Neural cell (in vitro differentiated cells): ENCODE measurements at regions not wholly inside any gene's neighbourhood (a gene's known extent, or its start where the extent isn't known, plus 50 kb on each side); places are given as distances from the start of the nearest gene placed in this dataset.
A peak's percentile ranks its signal among the peaks of the same experiment; 100 is the strongest.

Experiments
- H2AFZ ChIP-seq: fragments of 200-600, 300-800 bp; sonication (generic), shearing (Covaris generic); 2 replicates; pipeline ENCODE4 v1.6.0; 2014; ENCODE audit warnings: low read depth, mild to moderate bottlenecking, antibody characterized with exemption, low read length, moderate library complexity
- H3F3A ChIP-seq: fragments of 200-600 bp; shearing (Covaris generic); 2 replicates; pipeline ENCODE4 v1.6.1; 2016; ENCODE audit warnings: mild to moderate bottlenecking, moderate library complexity, mixed read lengths, antibody characterized with exemption, low read length; ENCODE audit not compliant: insufficient read depth, poor library complexity, severe bottlenecking
- H3K27ac ChIP-seq: fragments of 200-600, 300-800 bp; sonication (generic), shearing (Covaris generic); 2 replicates; pipeline ENCODE4 v1.5.1; 2014; ENCODE audit warnings: mild to moderate bottlenecking, low read length, moderate library complexity
- H3K27me3 ChIP-seq: fragments of 300-800, 200-600 bp; sonication (generic), shearing (Covaris generic); 2 replicates; pipeline ENCODE4 v1.6.0; 2014; ENCODE audit warnings: mild to moderate bottlenecking, low read depth, low read length, moderate library complexity; ENCODE audit not compliant: insufficient read depth
- H3K36me3 ChIP-seq: fragments of 300-800, 200-600 bp; sonication (generic), shearing (Covaris generic); 2 replicates; pipeline ENCODE4 v1.5.1; 2014; ENCODE audit warnings: mild to moderate bottlenecking, antibody characterized with exemption, low read length, moderate library complexity; ENCODE audit not compliant: insufficient read depth
- H3K4me2 ChIP-seq: fragments of 300-800, 200-600 bp; sonication (generic), shearing (Covaris generic); 2 replicates; pipeline ENCODE4 v1.6.0; 2014; ENCODE audit warnings: mild to moderate bottlenecking, low read length
- H3K4me3 ChIP-seq: fragments of 300-800, 200-600 bp; sonication (generic), shearing (Covaris generic); 2 replicates; pipeline ENCODE4 v1.5.1; 2014; ENCODE audit warnings: mild to moderate bottlenecking, low read length, moderate library complexity
- H3K79me2 ChIP-seq: fragments of 200-600 bp; shearing (Covaris generic); replicated peaks from 2 replicates; pipeline ENCODE4 v1.6.0; 2014; ENCODE audit warnings: mild to moderate bottlenecking, low read length, moderate library complexity; ENCODE audit not compliant: insufficient read depth
- H3K9ac ChIP-seq: fragments of 300-800, 200-600 bp; sonication (generic), shearing (Covaris generic); 2 replicates; pipeline ENCODE4 v1.6.1; 2016; ENCODE audit warnings: mild to moderate bottlenecking, low read length, mixed read lengths
- H3K9me2 ChIP-seq: fragments of 200-600 bp; shearing (Covaris generic); 2 replicates; pipeline ENCODE4 v1.6.1; 2016; ENCODE audit warnings: mild to moderate bottlenecking, low read length, mixed read lengths; ENCODE audit not compliant: insufficient read depth
- H3K9me3 ChIP-seq: fragments of 200-600, 300-800 bp; sonication (generic), shearing (Covaris generic); 2 replicates; pipeline ENCODE4 v1.6.1; 2016; ENCODE audit warnings: mild to moderate bottlenecking, mixed run types, low read length, moderate library complexity, mixed read lengths
- H4K20me1 ChIP-seq: fragments of 200-600 bp; shearing (Covaris generic); 2 replicates; pipeline ENCODE4 v1.6.1; 2016; ENCODE audit warnings: mild to moderate bottlenecking, mixed run types; ENCODE audit not compliant: insufficient read depth
- EP300 ChIP-seq: fragments of 450-650 bp; conservative IDR thresholded peaks from 2 replicates; pipeline ENCODE4 v1.6.1; 2014; ENCODE audit warnings: antibody characterized with exemption, mild to moderate bottlenecking, moderate library complexity; ENCODE audit not compliant: poor library complexity, severe bottlenecking
- EZH2 ChIP-seq: fragments of 200-600, 300-800 bp; shearing (Covaris generic), sonication (generic); IDR thresholded peaks from 2 replicates; pipeline ENCODE4 v1.6.1; 2014; ENCODE audit warnings: antibody characterized with exemption, low read length, borderline replicate concordance, mild to moderate bottlenecking; ENCODE audit not compliant: insufficient read depth, poor library complexity, severe bottlenecking
- MXI1 ChIP-seq: fragments of 450-650 bp; conservative IDR thresholded peaks from 2 replicates; pipeline ENCODE4 v1.6.1; 2014; ENCODE audit warnings: antibody characterized with exemption, mild to moderate bottlenecking; ENCODE audit not compliant: poor library complexity, severe bottlenecking
- POLR2AphosphoS5 ChIP-seq: IDR thresholded peaks from 2 replicates; pipeline ENCODE4 v1.6.1; 2012
- RAD21 ChIP-seq: fragments of 450-650 bp; conservative IDR thresholded peaks from 2 replicates; pipeline ENCODE4 v1.6.1; 2014; ENCODE audit warnings: antibody characterized with exemption, mild to moderate bottlenecking, moderate library complexity
- REST ChIP-seq: IDR thresholded peaks from 2 replicates; pipeline ENCODE4 v1.6.1; 2012; ENCODE audit warnings: borderline replicate concordance
- SMC3 ChIP-seq: fragments of 450-650 bp; conservative IDR thresholded peaks from 2 replicates; pipeline ENCODE4 v1.6.1; 2014; ENCODE audit warnings: antibody characterized with exemption, mild to moderate bottlenecking, moderate library complexity; ENCODE audit not compliant: poor library complexity
- TAF1 ChIP-seq: IDR thresholded peaks from 2 replicates; pipeline ENCODE4 v1.6.1; 2012; ENCODE audit warnings: low read depth
- TF ChIP-seq, protein P1 (sequence below): fragments of 450-650 bp; IDR thresholded peaks from 2 replicates; pipeline ENCODE4 v1.5.1; 2014; ENCODE audit warnings: antibody characterized with exemption, mild to moderate bottlenecking, moderate library complexity; ENCODE audit not compliant: poor library complexity, severe bottlenecking

- H3K4me2 ChIP-seq: no peak overlapping the region
- no peak overlapping the region for H3K4me3 ChIP-seq
- no peaks in the 10 kb centered on the region for H3F3A ChIP-seq
- H3K27me3 ChIP-seq: no peaks in the 10 kb centered on the region
- no peaks in the 10 kb centered on the region for H4K20me1 ChIP-seq
- H3K79me2 ChIP-seq: no peaks in the 10 kb centered on the region
- no peaks in the 10 kb centered on the region for H3K36me3 ChIP-seq
- no peak overlapping the region for H3K9ac ChIP-seq
- no peaks in the 10 kb centered on the region for H3K9me2 ChIP-seq
- no peak for TF ChIP-seq EP300
- TF ChIP-seq MXI1: no peak
- no peak for TF ChIP-seq TAF1
- TF ChIP-seq RAD21: no peak
- no peak for TF ChIP-seq SMC3
- TF ChIP-seq EZH2: no peak
- no peak for TF ChIP-seq REST
- no peak for TF ChIP-seq POLR2AphosphoS5
- TF ChIP-seq, protein P1, sequence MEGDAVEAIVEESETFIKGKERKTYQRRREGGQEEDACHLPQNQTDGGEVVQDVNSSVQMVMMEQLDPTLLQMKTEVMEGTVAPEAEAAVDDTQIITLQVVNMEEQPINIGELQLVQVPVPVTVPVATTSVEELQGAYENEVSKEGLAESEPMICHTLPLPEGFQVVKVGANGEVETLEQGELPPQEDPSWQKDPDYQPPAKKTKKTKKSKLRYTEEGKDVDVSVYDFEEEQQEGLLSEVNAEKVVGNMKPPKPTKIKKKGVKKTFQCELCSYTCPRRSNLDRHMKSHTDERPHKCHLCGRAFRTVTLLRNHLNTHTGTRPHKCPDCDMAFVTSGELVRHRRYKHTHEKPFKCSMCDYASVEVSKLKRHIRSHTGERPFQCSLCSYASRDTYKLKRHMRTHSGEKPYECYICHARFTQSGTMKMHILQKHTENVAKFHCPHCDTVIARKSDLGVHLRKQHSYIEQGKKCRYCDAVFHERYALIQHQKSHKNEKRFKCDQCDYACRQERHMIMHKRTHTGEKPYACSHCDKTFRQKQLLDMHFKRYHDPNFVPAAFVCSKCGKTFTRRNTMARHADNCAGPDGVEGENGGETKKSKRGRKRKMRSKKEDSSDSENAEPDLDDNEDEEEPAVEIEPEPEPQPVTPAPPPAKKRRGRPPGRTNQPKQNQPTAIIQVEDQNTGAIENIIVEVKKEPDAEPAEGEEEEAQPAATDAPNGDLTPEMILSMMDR: no peak
- H2AFZ ChIP-seq: no peak overlapping the region
- H3K27ac ChIP-seq: no peak overlapping the region
- H3K9me3 ChIP-seq: no peaks in the 10 kb centered on the region
Measured at GRCh38 chr5:112549127-112549526, 130.1 kb upstream of the EPB41L4A start.

- H4K20me1 ChIP-seq: no peaks in the 10 kb centered on the region
Measured at GRCh38 chr5:112549605-112550166, 130.6 kb upstream of the EPB41L4A start.

More at GRCh38 chr5:112549605-112550166, 130.6 kb upstream of the EPB41L4A start:
- no peaks in the 10 kb centered on the region for H3K79me2 ChIP-seq
- TF ChIP-seq TAF1 (no peak), RAD21 (no peak), MXI1 (no peak), SMC3 (no peak), POLR2AphosphoS5 (no peak)
- TF ChIP-seq, protein P1: no peak
- H3K9me3 ChIP-seq: no peaks in the 10 kb centered on the region
- peaks cover 5% of the 10 kb centered on the region for H3F3A ChIP-seq
- H3K27me3 ChIP-seq: no peaks in the 10 kb centered on the region
- H3K36me3 ChIP-seq: no peaks in the 10 kb centered on the region
- H3K9me2 ChIP-seq: no peaks in the 10 kb centered on the region
- peak overlapping the region; percentile 44 for H3K27ac ChIP-seq
- H3K4me3 ChIP-seq: no peak overlapping the region
- H3K9ac ChIP-seq: no peak overlapping the region
- H3K4me2 ChIP-seq: no peak overlapping the region
- no peak overlapping the region for H2AFZ ChIP-seq
